ENCODE measurements at regions not wholly inside any gene's neighbourhood (a gene's known extent, or its start where the extent isn't known, plus 50 kb on each side); places are given as distances from the start of the nearest gene placed in this dataset.
"Not testable (repeated sequence)": the region's sequence is repeated elsewhere in the genome, so short reads cannot be mapped to it uniquely, and the experiment has no call there.

DNA sequence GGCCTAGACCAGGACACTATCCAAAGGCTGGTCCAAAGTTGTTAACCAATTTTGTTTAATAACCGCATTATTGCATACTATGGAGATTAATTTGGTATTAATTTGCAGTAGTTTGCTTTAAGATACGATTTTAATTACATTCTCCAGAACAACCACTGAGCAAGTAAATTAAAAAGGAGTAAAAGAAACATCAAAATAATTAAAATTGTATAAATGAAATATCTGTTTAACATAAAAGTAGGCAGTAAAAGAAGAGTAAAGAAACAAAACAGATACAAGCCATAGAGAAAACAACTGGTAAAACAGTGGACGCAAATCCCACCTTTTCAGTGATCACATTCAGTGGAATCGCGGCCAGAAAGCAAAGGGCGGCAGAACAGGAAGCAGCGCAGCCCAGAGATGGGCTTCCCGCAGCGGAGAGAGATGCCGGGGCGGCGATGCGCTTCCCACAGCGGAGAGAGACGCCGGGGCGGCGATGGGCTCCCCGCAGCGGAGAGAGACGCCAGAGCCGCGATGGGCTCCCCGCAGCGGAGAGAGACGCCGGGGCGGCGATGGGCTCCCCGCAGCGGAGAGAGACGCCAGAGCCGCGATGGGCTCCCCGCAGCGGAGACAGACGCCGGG is 176.8 kb downstream of the RTP5 start:
- TF ChIP-seq, protein P1, sequence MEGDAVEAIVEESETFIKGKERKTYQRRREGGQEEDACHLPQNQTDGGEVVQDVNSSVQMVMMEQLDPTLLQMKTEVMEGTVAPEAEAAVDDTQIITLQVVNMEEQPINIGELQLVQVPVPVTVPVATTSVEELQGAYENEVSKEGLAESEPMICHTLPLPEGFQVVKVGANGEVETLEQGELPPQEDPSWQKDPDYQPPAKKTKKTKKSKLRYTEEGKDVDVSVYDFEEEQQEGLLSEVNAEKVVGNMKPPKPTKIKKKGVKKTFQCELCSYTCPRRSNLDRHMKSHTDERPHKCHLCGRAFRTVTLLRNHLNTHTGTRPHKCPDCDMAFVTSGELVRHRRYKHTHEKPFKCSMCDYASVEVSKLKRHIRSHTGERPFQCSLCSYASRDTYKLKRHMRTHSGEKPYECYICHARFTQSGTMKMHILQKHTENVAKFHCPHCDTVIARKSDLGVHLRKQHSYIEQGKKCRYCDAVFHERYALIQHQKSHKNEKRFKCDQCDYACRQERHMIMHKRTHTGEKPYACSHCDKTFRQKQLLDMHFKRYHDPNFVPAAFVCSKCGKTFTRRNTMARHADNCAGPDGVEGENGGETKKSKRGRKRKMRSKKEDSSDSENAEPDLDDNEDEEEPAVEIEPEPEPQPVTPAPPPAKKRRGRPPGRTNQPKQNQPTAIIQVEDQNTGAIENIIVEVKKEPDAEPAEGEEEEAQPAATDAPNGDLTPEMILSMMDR (IDR thresholded peaks at IDR 0.05; ENCODE audit: unreplicated experiment) = no peak
- BruUV-seq (replicated peaks) = no TSS peak
- peaks cover 8% of the 10 kb centered on the region for H3K9me3 Mint-ChIP-seq (ENCODE audit: low read depth, unreplicated experiment)
- peaks cover 6% of the 10 kb centered on the region for H3K36me3 Mint-ChIP-seq (ENCODE audit: insufficient read depth, unreplicated experiment)
- intact Hi-C loops (cut with micrococcal nuclease; ENCODE audit: unreplicated experiment) = no loop called here
- CTCF ChIA-PET = no interaction called here
- H3K27me3 Mint-ChIP-seq (ENCODE audit: unreplicated experiment) = peaks cover 30% of the 10 kb centered on the region
- peaks cover 15% of the 10 kb centered on the region for H3K4me1 Mint-ChIP-seq (ENCODE audit: low read depth, unreplicated experiment)
- DNase-seq = no peak
- H3K27ac Mint-ChIP-seq (ENCODE audit: unreplicated experiment) = no peak overlapping the region
- no peak overlapping the region for H3K4me3 Mint-ChIP-seq (ENCODE audit: low read depth, unreplicated experiment)

DNA sequence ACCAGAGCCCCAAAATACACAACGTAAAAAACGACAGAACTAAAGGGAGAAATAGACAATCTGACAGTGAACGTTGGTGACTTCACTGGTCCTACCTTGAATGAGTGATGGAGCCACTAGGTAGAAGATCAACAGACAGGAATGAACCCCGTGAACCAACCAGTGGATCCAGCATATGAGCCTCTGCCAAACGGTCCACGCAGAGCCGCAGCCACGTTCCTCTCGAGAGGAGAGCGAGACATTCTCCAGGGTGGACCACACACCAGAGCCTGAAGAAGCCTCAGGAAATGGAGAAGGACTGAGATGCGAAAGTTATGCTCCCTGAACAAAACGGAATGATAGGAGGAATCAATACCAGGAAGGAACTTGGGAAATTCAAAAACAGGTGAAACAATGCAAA is 178.4 kb downstream of the RTP5 start:
- H3K4me1 Mint-ChIP-seq (ENCODE audit: low read depth, unreplicated experiment) = peaks cover 16% of the 10 kb centered on the region
- peaks cover 30% of the 10 kb centered on the region for H3K27me3 Mint-ChIP-seq (ENCODE audit: unreplicated experiment)
- intact Hi-C loops (cut with micrococcal nuclease; ENCODE audit: unreplicated experiment) = no loop called here
- H3K9me3 Mint-ChIP-seq (ENCODE audit: low read depth, unreplicated experiment) = peaks cover 8% of the 10 kb centered on the region
- H3K4me3 Mint-ChIP-seq (ENCODE audit: low read depth, unreplicated experiment) = no peak overlapping the region
- no peak for DNase-seq
- no TSS peak for BruUV-seq (replicated peaks)
- TF ChIP-seq, protein P1 (IDR thresholded peaks at IDR 0.05; ENCODE audit: unreplicated experiment) = no peak
- CTCF ChIA-PET = no interaction called here
- peaks cover 6% of the 10 kb centered on the region for H3K36me3 Mint-ChIP-seq (ENCODE audit: insufficient read depth, unreplicated experiment)
- H3K27ac Mint-ChIP-seq (ENCODE audit: unreplicated experiment) = no peak overlapping the region

DNA sequence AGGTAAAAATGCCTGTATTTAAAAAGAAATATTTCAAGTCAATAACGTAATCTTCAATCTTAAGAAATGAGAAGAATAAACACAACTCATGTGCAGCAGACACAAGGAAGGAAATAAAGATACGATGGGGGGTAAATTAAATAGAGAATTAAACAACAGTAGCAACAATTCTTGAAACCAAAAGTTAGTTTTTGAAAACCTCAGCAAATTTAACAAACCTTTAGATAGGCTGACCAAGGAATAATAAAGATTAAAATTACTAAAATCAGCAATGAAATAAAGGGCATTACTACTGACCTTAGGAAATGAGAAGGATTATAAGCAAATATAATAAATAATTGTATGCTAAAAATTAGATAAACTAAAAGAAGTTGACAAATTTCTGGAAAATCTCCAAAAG is 178.9 kb downstream of the RTP5 start:
- no peak overlapping the region for H3K4me3 Mint-ChIP-seq (ENCODE audit: low read depth, unreplicated experiment)
- peaks cover 16% of the 10 kb centered on the region for H3K4me1 Mint-ChIP-seq (ENCODE audit: low read depth, unreplicated experiment)
- CTCF ChIA-PET = no interaction called here
- H3K36me3 Mint-ChIP-seq (ENCODE audit: insufficient read depth, unreplicated experiment) = peaks cover 6% of the 10 kb centered on the region
- intact Hi-C loops (cut with micrococcal nuclease; ENCODE audit: unreplicated experiment) = no loop called here
- BruUV-seq (replicated peaks) = no TSS peak
- H3K27me3 Mint-ChIP-seq (ENCODE audit: unreplicated experiment) = peaks cover 30% of the 10 kb centered on the region
- H3K9me3 Mint-ChIP-seq (ENCODE audit: low read depth, unreplicated experiment) = peaks cover 8% of the 10 kb centered on the region
- TF ChIP-seq, protein P1 (IDR thresholded peaks at IDR 0.05; ENCODE audit: unreplicated experiment) = no peak
- no peak overlapping the region for H3K27ac Mint-ChIP-seq (ENCODE audit: unreplicated experiment)
- DNase-seq = no peak

DNA sequence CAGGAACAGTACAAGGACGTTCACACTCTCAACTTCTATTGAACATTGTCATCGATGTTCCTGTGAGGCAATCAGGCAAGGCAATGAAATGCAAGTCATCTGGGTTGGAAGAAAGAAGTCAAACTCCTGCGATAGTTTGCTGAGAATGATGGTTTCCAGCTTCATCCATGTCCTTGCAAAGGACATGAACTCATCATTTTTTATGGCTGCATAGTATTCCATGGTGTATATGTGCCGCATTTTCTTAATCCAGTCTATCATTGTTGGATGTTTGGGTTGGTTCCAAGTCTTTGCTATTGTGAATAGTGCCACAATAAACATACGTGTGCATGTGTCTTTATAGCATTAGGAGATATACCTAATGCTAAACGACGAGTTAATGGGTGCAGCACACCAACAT is 180.0 kb downstream of the RTP5 start:
- CTCF ChIA-PET; H3K4me3 Mint-ChIP-seq (ENCODE audit: low read depth, unreplicated experiment); intact Hi-C loops (cut with micrococcal nuclease; ENCODE audit: unreplicated experiment); H3K27ac Mint-ChIP-seq (ENCODE audit: unreplicated experiment); H3K9me3 Mint-ChIP-seq (ENCODE audit: low read depth, unreplicated experiment); DNase-seq; H3K36me3 Mint-ChIP-seq (ENCODE audit: insufficient read depth, unreplicated experiment); BruUV-seq (replicated peaks): not testable (repeated sequence)
- H3K4me1 Mint-ChIP-seq (ENCODE audit: low read depth, unreplicated experiment) = peaks cover 16% of the 10 kb centered on the region
- peaks cover 33% of the 10 kb centered on the region for H3K27me3 Mint-ChIP-seq (ENCODE audit: unreplicated experiment)

DNA sequence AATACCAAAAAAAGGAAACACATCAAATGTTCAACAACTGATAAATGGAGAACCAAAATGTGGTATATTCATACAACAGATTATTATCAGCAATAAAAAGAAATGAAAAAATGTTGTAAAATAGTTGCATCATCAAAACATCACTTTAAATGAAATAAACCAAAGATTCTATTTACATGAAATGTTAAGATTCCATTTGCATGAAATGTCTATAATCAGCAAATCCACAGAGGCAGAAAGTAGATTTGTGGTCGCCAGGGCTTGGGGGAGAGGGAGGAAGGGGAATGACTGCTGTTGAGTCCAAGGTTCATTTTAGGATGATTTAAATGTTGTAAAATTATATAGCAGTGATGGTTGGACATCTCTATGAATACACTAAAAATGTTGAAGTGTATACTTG is 181.9 kb downstream of the RTP5 start:
- CTCF ChIA-PET = no interaction called here
- TF ChIP-seq, protein P1 (IDR thresholded peaks at IDR 0.05; ENCODE audit: unreplicated experiment) = no peak
- no TSS peak for BruUV-seq (replicated peaks)
- Mint-ChIP-seq H3K4me1 (ENCODE audit: low read depth, unreplicated experiment) (peaks cover 16% of the 10 kb centered on the region), H3K27ac (ENCODE audit: unreplicated experiment) (no peak overlapping the region), H3K36me3 (ENCODE audit: insufficient read depth, unreplicated experiment) (no peaks in the 10 kb centered on the region), H3K4me3 (ENCODE audit: low read depth, unreplicated experiment) (no peak overlapping the region), H3K27me3 (ENCODE audit: unreplicated experiment) (peaks cover 33% of the 10 kb centered on the region), H3K9me3 (ENCODE audit: low read depth, unreplicated experiment) (peaks cover 3% of the 10 kb centered on the region)
- intact Hi-C loops (cut with micrococcal nuclease; ENCODE audit: unreplicated experiment) = no loop called here
- DNase-seq = no peak
